ENCODE measurements at regions not wholly inside any gene's neighbourhood (a gene's known extent, or its start where the extent isn't known, plus 50 kb on each side); places are given as distances from the start of the nearest gene placed in this dataset.

DNA sequence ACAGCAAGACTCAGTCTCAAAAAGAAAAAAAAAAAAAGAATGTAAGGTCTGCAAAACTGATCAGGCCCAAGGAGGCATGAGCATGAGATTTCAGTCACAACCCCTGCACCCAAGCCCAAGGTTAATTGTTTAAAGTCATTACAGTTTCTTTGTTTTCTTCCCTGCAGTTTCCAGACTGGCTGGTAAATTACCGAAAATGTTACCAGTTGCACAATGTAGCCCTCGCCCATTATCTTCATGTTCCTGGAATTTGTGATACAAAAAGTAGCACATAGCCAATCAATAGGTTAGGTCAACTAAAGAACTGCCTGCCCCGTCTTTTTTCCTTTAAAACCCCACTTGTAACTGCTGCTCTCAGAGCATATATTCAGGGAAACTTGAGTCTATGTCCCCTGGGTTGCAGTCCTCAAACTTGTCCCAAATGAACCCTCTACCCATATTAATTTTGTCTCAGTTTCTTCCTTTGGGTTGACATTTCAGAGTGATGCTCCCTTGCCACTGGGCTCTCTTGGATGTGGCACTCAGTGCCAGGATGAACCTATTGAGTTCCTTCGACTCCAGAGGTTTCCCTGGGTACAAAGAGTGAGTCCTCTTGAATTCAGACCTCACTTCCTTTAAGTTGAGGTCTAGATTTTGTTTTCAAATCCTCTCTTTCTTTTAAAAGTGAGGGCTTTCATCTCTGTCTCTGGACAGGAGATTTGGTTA, 216.2 kb upstream of the HS6ST1 start:
- no peak for DNase-seq (ENCODE audit: low read depth)

DNA sequence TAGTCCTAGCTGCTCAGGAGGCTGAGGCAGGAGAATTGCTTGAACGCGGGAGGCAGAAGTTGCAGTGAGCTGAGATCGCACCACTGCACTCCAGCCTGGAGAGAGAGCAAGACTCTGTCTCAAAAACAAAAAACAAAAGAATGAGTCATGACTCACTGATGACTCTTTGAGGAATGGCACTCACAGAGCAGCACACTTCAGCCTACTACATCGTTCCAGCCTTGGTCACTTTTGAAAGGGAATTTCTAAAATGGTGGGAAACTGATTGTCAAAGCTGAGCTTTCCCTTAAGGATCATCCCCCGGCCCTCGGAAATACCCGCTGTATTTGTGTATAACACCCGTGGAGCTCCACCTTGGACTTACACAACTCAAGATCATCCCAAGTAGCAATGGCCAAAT, 217.3 kb upstream of the HS6ST1 start:
- DNase-seq (ENCODE audit: low read depth), result no peak

DNA sequence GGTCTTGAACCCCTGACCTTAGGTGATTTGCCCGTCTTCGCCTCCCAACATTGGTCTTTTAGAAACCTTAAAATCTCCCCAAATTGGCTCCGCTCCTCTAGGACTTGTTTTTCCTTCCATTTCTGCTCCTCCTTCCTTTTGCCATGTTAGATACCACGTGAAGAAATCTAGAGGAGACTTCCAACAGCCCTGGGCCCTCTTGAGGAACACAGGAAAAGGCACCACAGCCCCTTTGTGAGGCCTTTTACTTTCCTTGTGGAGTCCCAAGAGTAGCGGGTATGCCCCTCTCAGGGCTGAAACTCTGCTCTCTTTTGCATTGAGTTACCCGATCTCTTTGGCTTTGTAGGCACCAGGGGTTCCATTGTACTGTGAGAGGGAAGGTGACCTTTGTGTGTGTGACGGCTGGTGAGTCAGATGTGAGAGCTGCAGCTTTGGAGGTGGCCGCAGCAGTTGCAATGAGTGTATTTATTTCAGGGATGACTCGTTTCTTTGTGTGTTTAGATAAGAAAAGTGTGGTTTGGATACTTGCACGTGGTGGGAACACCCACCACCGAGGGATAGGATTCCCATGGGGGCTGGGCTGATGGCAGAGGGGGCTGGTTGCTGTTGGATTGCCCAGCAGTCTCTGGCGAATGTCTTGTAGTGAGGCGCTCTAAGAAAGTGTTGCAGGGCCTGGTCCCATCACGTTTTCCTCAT, 218.4 kb upstream of the HS6ST1 start:
- DNase-seq (ENCODE audit: low read depth), result no peak

DNA sequence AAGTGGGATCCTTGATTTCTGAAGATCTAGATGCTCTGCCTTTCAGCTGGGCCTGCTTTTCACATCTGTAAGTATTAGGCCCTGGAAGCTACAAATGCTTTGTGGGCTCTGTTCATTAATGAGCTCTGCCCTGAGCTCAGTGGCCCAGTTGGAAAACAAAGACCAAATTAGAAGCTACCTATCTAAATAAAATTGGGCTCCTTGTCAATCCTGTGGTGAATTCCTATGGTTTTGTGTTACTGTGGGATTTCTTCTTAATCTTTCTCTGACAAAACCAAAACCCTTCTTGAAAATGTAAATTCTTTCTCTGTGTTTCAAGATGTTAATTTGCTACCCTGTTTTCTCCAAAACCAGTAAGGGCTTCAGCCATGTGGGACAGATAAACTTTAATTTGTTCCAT, 219.0 kb upstream of the HS6ST1 start:
- no peak for DNase-seq (ENCODE audit: low read depth)

DNA sequence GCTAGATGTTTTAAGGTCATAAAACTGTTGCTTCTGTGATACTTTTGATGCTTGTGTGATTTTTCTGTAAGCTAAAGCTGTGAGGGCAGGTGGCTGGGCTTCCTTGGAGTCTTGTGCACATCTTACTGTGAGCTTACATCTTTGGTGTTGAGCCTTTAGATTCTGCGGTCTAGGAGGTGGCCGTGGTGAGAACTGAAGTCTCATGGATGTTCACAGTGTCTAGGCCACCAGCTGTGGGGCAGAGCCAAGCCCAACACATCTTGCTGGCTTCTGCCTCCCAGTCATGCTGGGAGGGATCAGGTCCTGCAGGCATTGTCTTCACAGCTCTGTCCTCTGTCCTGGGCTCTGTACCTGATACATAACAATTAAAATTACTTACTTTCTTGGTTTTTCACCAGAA, 219.7 kb upstream of the HS6ST1 start:
- DNase-seq (ENCODE audit: low read depth), result no peak

DNA sequence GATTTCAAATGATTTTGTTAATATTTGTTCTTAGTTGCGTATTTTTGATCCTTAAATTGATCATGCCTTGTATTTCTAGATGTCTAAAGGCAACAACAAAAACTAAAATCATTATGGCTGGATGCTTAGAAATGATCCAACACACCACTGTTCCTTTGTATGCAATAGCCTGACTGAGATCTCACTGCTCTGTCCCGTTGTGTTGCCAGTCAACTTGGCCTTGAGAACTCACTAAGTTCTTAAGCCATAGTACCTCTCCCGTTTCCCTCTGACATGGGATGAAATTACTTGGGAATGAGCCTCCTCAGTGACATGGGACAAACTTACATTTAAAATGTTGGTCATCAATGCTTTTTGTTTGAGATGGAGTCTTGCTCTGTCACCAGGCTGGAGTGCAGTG, 222.0 kb upstream of the HS6ST1 start:
- no peak for DNase-seq (ENCODE audit: low read depth)

DNA sequence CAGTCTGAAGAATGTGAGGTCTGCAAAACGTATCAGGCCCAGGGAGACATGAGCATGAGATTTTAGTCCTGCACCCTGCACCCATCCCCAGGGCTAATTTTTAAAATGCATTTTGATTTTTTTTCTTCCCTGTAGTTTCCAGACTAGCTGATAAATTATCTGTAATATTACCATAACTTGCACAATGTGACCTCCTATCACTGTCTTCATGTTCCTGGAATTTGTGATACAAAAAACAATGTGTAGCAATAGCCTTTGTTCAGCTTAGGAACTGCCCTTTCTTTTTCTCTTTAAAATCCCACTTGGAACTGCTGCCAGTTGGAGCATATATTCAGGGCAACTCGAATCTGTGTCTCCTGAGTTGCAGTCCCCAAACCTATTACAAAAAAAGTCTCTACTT, 222.8 kb upstream of the HS6ST1 start:
- no peak for DNase-seq (ENCODE audit: low read depth)

DNA sequence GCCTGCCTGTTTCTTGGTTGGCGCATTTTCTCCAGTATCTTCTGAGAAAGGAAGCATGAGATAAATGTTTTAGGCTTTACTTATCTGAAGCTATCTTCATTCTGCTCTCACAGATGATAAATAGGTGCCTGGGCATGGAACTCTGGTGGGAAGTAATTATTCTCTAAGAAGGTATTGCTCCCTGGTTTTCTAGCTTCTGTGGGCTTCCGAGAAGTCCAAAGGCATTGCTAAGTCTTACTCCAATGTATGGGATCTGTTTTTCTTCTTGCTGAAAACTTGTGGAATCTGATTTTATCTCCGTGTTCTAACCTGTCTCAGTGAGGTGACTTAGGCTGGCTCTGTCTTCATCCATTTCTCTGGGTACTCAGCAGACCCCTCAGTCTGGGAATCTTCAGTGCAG, 224.4 kb upstream of the HS6ST1 start:
- no peak for DNase-seq (ENCODE audit: low read depth)

DNA sequence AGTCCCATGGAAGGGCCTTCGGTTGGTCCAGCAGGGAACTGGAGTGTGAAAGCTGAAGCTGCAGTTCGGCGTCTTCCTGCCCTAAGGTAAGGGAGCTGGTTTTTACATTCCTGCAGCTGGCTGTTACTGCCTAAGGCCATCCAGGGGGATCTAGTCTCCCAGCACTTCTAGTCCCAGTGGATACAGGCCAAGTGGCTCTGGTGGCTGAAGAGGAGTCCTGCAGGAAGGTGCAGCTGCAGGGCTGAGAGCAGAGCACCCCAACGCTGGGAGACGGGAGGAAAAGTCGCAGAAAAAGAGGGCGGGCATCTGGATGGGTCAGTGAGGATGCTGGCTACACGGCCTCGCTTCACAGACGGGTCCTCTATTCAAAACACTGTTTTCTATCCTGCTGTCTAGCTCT, 225.0 kb upstream of the HS6ST1 start:
- no peak for DNase-seq (ENCODE audit: low read depth)

DNA sequence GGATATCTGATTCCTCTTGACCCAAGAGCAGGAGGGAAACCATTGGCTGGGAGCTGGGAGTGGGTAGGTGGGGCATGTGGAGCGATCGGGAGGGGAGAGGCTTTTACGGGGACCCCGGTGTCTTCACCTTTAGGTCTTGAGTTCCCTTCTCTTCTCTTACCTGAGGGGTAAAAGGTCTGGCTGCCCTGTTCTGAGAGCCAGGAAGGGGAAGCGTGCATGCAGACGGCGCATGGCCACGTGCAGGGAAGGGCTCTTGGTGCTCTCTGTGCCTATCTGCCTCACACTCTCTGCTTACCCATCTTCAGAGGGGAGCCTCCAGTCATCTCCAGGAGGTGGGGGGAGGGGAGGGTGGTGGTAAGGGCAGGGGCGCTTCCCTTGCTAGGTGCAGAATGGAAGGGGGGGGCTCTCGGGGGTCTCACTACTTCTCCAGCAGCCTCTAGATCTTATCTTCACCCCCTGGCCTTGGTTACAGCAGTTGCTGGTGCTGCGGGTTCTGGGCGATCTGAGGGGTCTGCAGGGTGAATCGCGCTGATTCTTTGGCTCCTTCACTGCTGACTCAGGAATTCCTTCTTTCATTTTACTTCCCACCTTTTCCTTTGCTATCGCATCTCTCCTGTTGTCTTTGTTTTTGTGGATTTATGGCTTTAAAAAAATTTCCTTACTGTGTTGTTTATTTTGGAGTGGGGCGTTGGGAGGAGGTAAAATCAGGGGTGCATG, 225.8 kb upstream of the HS6ST1 start:
- no peak for DNase-seq (ENCODE audit: low read depth)

DNA sequence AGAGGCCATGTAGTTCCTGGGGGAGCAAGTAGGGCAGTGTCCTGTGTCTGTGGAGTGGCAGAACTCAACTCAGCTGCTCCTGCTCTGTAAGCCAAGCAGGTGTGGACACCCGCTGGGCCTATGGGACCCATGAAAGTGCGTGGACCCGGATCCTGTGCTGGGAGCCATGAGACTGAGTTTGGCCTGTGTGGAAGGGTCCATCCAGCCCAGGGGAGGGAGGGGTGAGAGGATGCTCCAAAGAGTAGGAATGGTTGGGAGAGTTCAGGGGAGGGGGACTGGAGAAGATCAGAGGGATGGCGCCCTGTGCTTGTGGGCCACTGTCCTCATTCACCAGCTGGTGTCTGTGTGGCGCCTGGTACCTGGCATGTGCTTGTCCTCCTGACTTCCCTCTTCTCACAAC, 226.4 kb upstream of the HS6ST1 start:
- no peak for DNase-seq (ENCODE audit: low read depth)

DNA sequence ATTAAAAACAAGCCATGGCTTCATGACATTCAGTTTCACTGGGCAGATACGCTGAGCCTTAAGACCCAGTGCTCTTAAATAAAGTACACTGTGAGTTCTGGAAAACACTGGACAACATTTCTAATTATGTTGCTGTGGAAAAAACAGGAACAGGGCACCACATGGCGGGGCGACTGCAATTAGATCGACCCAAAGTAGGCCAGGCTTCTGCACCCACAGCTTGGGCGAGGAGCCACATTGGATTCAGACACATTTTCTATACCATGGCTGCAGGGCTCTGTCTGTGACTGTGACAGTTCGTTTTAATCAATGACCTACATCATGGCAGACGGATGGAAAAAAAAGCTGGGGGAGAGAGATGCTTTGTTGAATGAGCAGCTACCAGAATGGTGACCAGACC, 227.2 kb upstream of the HS6ST1 start:
- no peak for DNase-seq (ENCODE audit: low read depth)

DNA sequence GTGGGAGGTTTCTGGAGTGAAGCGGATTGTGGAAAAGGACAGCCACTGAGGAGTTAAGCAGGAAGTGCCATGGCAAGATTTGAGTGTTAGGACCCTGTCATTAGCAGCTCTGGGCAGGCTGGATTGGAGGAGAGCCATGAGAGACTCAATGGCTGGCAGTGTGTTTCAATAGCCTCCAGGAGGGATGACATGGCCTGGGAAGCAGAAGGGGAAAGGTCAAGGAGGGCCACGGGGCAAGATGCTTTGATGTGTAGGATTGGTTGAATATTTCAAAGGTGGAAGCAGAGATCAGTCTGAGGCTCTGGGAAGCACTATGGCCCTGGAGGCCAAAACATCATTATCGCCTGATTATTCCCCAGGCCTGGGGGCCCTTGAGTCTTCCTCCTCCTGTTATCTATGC, 229.0 kb upstream of the HS6ST1 start:
- DNase-seq (ENCODE audit: low read depth), result no peak

DNA sequence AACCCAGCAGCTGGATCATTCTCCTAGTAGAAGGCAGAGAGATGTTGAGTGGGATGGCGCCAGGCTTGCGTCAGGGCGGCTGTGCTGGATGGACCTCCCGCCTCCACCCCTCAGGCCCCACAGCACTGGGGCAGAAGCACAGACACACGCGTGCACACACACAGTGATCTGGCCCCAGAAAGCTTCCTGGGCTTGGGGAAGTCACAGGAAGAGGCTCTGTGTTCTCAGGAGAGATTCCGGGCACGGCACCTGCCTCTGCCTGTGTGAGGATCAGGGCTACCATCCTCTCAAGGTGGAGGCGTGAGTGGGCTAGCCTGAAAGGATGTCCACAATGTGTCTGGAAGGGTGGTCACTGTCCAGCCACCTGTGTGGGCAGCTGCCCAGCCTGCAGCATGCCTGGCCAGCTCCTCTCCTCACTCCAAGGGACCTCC, 229.8 kb upstream of the HS6ST1 start:
- DNase-seq (ENCODE audit: low read depth), result no peak

DNA sequence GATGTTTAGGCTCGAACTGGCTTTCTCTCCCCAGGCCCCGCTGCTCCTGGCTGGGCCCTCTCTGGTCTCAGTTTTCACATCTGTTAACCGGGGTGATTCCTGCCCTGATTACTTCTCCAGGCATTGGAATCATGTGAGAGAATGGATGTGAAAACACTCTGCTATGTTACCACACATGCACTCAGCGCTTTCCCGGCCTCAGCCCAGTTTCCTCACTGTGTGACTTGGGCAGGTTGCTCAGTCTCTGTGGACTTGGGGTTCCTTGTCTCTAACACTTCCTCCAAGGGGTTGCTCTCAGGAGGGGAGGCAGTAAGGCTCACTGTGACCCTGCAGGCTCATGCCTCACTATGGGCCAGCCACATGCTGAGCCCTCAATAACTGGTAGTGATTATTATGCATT, 230.4 kb upstream of the HS6ST1 start:
- no peak for DNase-seq (ENCODE audit: low read depth)

DNA sequence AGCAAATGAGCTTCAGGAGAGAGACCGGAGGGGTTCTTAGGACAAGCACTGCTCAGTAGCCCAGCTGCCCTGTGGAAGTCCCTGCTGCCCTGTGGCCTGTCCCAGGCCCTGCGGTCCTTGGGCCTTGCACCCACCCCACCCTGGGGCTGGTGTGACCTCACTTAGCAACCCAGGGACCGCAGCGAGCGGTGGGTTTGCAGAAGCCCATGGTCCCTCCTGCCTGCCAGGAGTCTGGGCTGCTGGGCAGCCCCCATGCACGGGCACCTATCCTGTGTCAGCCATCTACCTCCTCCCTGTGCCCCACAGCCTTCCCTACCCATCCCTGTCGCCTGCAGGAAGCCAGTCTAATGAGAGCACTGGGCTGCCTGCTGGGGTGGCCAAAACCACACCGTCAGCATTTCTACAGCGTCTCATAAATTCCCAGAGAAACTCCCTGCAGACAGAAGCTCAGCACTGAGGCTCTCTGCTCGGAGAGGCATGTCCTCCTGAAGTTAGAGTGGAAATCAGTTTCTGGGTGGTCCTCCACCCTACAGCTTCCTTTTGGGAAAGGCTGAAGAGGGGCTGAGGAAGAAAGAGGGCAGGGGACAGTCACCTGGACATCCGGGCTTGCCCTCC, 231.1 kb upstream of the HS6ST1 start:
- DNase-seq (ENCODE audit: low read depth), result no peak

DNA sequence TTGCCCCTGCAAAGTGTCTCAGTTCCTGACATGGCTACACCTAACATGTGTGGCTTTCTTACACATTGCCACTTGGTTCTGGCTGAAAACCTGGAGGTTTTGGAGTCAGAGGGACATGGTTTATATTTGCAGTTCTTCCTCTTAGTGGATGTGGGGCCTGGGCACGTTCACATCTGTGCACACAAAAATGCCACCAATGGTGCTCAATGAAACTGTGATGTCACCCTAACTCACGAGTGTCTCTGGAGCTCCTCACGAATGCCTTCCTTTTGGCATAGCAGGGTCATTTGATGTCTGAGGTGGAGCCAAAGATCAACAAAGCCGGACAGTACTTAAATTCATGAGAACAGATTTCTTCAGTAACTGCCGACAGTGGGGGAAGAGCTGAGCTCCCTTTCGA, 231.7 kb upstream of the HS6ST1 start:
- DNase-seq (ENCODE audit: low read depth), result no peak

DNA sequence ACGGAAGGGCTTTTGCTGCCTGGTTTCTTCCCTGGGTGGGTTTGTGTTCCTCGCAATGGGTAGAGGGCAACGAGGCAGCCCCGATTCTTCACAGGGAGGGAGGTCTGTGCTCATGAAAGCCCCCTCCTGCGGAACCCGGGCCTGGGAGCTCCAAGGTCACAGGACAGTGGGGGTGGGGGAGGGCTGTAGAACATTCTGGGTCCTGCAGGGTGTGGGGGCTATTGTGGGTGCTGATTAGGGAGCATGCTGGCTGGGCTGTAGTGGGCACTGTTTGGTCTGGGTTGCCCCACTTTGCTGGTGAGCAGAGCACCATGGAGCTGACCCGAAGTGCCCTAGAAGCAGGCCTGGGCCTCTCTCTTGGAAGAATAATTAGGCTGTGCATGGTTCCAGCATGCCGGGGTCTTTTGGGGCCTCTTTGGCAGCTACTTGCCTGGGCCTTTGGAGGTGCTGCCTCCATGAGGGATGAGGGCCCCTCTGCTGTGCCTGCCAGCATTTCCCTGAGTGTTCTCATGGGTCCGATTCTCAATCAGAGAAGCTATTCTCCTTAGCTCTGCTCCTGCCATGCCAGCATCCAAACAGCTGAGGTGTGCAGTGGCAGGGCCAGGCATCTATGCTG, 232.2 kb upstream of the HS6ST1 start:
- DNase-seq (ENCODE audit: low read depth), result no peak

DNA sequence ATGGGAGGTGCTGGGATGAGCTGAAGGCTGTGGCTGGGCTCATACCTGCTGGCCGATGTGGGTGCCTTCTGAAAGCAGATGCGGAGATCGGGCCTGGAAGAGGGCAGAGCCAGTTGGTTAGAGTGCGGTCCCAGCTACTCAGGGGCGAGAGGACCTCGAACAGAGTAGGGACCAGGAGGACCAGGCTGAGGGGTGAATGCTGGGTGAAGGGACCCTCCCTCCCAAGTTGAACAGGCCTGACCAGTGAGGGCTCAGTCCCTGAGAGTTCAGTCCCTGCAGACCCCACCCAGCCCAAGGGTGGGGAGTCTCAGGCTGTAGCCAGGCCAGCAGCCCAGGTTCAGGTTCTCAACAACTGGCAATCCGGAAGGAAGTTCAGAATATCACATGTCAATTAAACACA, 232.8 kb upstream of the HS6ST1 start:
- DNase-seq (ENCODE audit: low read depth), result no peak

DNA sequence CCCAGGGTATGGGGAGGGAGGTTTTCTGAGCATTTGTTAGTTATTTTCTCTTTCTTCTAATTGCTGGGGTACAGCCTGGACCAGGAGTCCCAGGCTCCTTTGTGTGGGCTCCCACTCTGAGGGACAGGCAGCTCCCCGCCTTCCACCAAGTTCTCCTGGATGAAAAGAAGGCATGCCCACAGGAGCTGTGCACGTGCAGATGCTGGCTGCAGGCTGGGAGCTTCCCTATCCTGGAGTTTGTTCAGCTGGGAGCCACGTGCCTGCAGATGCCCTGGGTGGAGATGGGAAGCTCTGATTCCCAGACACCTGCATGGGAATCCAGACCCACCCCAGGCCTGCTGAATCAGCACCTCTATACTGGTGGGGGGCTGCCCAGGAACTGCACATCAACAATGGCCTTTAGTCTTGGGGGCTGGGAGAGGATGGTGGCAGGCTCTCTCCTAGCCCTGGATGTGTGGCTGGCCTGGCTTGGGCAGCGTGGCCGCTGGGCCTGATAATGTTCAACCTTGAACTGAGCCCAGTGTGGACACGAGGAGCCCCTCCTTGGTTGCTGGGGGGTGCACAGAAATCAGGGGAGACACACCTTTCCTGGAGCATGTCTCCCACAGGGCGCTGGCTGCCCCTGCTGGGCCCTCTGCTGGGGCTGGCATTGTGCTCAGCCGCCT, 233.6 kb upstream of the HS6ST1 start:
- DNase-seq (ENCODE audit: low read depth), result no peak

DNA sequence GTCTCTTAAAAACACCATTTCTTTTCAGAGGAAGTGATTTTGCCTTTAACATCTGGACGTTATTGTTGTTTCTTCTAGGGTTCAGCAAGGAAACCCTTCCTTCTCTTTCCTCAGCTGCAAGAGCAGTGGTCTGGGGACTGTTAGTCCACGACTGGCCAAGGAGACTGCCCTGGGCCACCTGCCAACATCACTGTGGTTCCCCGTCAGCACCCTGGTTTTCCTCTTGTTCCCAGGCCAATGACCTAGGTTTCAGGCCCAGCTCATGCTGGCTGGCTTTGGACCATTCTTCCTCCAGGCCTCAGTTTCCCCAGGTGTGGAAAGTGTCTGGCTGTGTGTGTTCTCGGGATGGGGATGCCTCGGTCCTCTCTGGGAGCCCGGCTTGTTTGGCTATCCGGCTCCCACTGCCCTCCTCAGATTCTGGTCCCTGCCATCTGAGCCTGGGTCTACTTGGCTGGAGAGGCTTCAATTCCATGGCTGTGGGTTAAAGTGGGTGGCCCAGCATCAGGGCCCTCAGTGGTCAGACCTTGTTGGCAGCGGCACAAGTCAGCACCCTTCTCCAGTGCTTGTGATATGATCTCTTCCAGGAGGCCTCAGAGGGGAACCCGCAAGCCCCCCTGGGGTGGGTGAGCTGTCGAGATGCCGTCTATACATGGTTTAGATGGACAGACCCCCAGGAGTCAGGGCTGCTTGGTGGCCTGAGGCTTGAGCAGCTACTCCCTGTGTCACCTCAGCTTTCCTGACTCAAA, 234.3 kb upstream of the HS6ST1 start:
- no peak for DNase-seq (ENCODE audit: low read depth)

All from stimulated activated CD8-positive, alpha-beta memory T cell treated with anti-CD3 and anti-CD28 coated beads, Interleukin-12 subunit alpha, Interleukin-12 subunit beta, amount 100 ng/mL, for 1 hour (primary cell).